Stimulated activated naive CD8-positive, alpha-beta T cell treated with anti-CD3 and anti-CD28 coated beads, Interleukin-15, Interleukin-2, amounts not matched to agents 100 U/mL and 50 U/mL, for 24 hours (primary cell): ENCODE measurements at regions not wholly inside any gene's neighbourhood (a gene's known extent, or its start where the extent isn't known, plus 50 kb on each side); places are given as distances from the start of the nearest gene placed in this dataset.

Experiments used
- ATAC-seq: fragments of 150-1000 bp; cut with Tn5 transposase; one replicate; pipeline ENCODE4 v1.10.0; 2021
- DNase-seq: peaks from one replicate; pipeline ENCODE4 v3.0.0; 2021

- ATAC-seq (no peak), DNase-seq (no peak)
Observed at GRCh38 chrY:12981074-12981473, 76.4 kb downstream of the DDX3Y start.

GRCh38 chrY:12982249-12982829, 77.7 kb downstream of the DDX3Y start:
- ATAC-seq (no peak), DNase-seq (no peak)

GRCh38 chrY:12984637-12985344, 80.1 kb downstream of the DDX3Y start:
- ATAC-seq (no peak), DNase-seq (no peak)

GRCh38 chrY:13017493-13017892, 112.8 kb downstream of the DDX3Y start:
- ATAC-seq = no peak
- DNase-seq = no peak

GRCh38 chrY:13019486-13019885, 114.8 kb downstream of the DDX3Y start:
- ATAC-seq (no peak), DNase-seq (no peak)

- DNase-seq (no peak), ATAC-seq (no peak)
Observed at GRCh38 chrY:13020839-13021238, 116.2 kb downstream of the DDX3Y start.

GRCh38 chrY:13023607-13024006, 118.9 kb downstream of the DDX3Y start:
- ATAC-seq = no peak
- no peak for DNase-seq

- no peak for DNase-seq
- no peak for ATAC-seq
Observed at GRCh38 chrY:13024447-13024846, 119.8 kb downstream of the DDX3Y start.

- ATAC-seq = no peak
- no peak for DNase-seq
Observed at GRCh38 chrY:13026906-13027305, 122.2 kb downstream of the DDX3Y start.

GRCh38 chrY:13040232-13040631, 135.6 kb downstream of the DDX3Y start:
- no peak for DNase-seq
- no peak for ATAC-seq

GRCh38 chrY:13053501-13053900, 148.8 kb downstream of the DDX3Y start:
- ATAC-seq (no peak), DNase-seq (no peak)

- ATAC-seq (no peak), DNase-seq (no peak)
Observed at GRCh38 chrY:13066372-13066771, 161.7 kb downstream of the DDX3Y start.

GRCh38 chrY:13068696-13069095, 164.0 kb downstream of the DDX3Y start:
- no peak for DNase-seq
- no peak for ATAC-seq

GRCh38 chrY:13069111-13069510, 164.4 kb downstream of the DDX3Y start:
- DNase-seq (no peak), ATAC-seq (no peak)

GRCh38 chrY:13082748-13083147, 178.1 kb downstream of the DDX3Y start:
- DNase-seq (no peak), ATAC-seq (no peak)

- DNase-seq (no peak), ATAC-seq (no peak)
Observed at GRCh38 chrY:13091575-13091974, 186.9 kb downstream of the DDX3Y start.

- DNase-seq = no peak
- no peak for ATAC-seq
Observed at GRCh38 chrY:13092986-13093385, 188.3 kb downstream of the DDX3Y start.

GRCh38 chrY:13093461-13093860, 188.8 kb downstream of the DDX3Y start:
- DNase-seq (no peak), ATAC-seq (no peak)

GRCh38 chrY:13094411-13094810, 189.7 kb downstream of the DDX3Y start:
- DNase-seq (peak; percentile 16), ATAC-seq (peak; percentile 32)

- DNase-seq (no peak), ATAC-seq (no peak)
Observed at GRCh38 chrY:13094904-13095600, 190.4 kb downstream of the DDX3Y start.

GRCh38 chrY:13126881-13127456, 222.3 kb downstream of the DDX3Y start:
- ATAC-seq (peak; percentile 36), DNase-seq (no peak)

- DNase-seq (no peak), ATAC-seq (no peak)
Observed at GRCh38 chrY:13127476-13127875, 222.8 kb downstream of the DDX3Y start.

GRCh38 chrY:13149148-13149547, 244.5 kb downstream of the DDX3Y start:
- no peak for DNase-seq
- no peak for ATAC-seq
